ENCODE measurements at regions not wholly inside any gene's neighbourhood (a gene's known extent, or its start where the extent isn't known, plus 50 kb on each side); places are given as distances from the start of the nearest gene placed in this dataset.

GRCh38 chr6:91895599-91896285 is 1308.9 kb upstream of the MAP3K7 start:
- TF ChIP-seq CTCF (IDR thresholded peaks at IDR 0.05): no peak
- TF ChIP-seq EP300 (IDR thresholded peaks at IDR 0.05): no peak
- TF ChIP-seq POLR2A (IDR thresholded peaks at IDR 0.05): no peak
- no peak for TF ChIP-seq POLR2AphosphoS5 (IDR thresholded peaks at IDR 0.05)

Measured in upper lobe of left lung (tissue), 4 donors.